ENCODE measurements at regions not wholly inside any gene's neighbourhood (a gene's known extent, or its start where the extent isn't known, plus 50 kb on each side); places are given as distances from the start of the nearest gene placed in this dataset.

- Histone ChIP-seq H3K4me3 (ENCODE audit: low read depth, low read length) (no peak overlapping the region), H3K9me3 (ENCODE audit: control insufficient read depth, insufficient read depth, low read length) (no peaks in the 10 kb centered on the region), H3K9ac (ENCODE audit: low read depth, low read length) (no peak overlapping the region), H3K36me3 (ENCODE audit: control insufficient read depth, insufficient read depth, low read length) (no peaks in the 10 kb centered on the region), H3K4me1 (ENCODE audit: control insufficient read depth, insufficient read depth, low read length) (peaks cover 25% of the 10 kb centered on the region), H3K27me3 (ENCODE audit: control insufficient read depth, insufficient read depth, low read length) (no peaks in the 10 kb centered on the region), H3K27ac (ENCODE audit: low read depth, low read length) (no peak overlapping the region)
These were observed 437.6 kb downstream of the PRDM2 start for GRCh38 chr1:14137411-14138134.

DNA sequence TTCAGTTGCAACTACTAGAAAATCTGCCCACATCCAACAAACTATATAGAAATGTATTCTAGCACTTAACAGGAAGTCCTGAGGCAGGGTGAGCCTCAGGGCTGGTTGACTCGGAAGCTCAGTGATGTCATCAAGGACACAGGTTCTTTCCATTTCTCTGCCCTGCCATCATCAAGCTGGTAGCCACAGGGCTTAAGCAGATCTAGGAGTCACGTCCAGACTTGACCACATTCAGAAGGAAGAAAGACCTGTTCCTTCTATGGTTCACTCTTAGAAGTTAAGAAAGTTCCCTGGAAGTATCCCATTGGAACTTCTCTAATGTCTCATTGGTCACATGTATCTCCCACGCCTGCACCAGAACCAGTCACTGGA, 438.1 kb downstream of the PRDM2 start:
- Histone ChIP-seq H3K27me3 (ENCODE audit: control insufficient read depth, insufficient read depth, low read length) (no peaks in the 10 kb centered on the region), H3K4me3 (ENCODE audit: low read depth, low read length) (no peak overlapping the region), H3K9ac (ENCODE audit: low read depth, low read length) (no peak overlapping the region), H3K36me3 (ENCODE audit: control insufficient read depth, insufficient read depth, low read length) (no peaks in the 10 kb centered on the region), H3K27ac (ENCODE audit: low read depth, low read length) (no peak overlapping the region), H3K4me1 (ENCODE audit: control insufficient read depth, insufficient read depth, low read length) (peaks cover 25% of the 10 kb centered on the region), H3K9me3 (ENCODE audit: control insufficient read depth, insufficient read depth, low read length) (no peaks in the 10 kb centered on the region)

DNA sequence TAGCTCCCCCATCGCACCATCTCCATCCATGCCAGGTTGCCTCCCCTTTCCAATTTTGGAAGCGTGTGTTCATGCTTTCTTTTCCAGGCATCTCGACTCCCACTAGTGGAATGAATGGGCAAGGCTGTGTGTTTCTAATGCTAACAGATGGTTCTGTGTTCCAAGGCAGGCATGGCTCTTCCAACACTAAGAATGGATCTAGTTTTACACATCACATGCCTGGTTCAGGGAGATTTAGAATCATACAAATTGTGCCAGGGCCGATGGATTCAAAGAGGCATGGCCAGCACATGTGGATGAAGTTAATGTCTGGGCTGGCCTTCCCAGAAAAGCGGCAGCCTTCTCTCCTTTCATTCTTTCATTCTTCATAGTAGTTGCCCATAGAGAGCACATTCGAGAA, 438.7 kb downstream of the PRDM2 start:
- Histone ChIP-seq H3K36me3 (ENCODE audit: control insufficient read depth, insufficient read depth, low read length) (no peaks in the 10 kb centered on the region), H3K4me3 (ENCODE audit: low read depth, low read length) (no peak overlapping the region), H3K9me3 (ENCODE audit: control insufficient read depth, insufficient read depth, low read length) (no peaks in the 10 kb centered on the region), H3K27ac (ENCODE audit: low read depth, low read length) (no peak overlapping the region), H3K27me3 (ENCODE audit: control insufficient read depth, insufficient read depth, low read length) (no peaks in the 10 kb centered on the region), H3K4me1 (ENCODE audit: control insufficient read depth, insufficient read depth, low read length) (peaks cover 25% of the 10 kb centered on the region), H3K9ac (ENCODE audit: low read depth, low read length) (no peak overlapping the region)

DNA sequence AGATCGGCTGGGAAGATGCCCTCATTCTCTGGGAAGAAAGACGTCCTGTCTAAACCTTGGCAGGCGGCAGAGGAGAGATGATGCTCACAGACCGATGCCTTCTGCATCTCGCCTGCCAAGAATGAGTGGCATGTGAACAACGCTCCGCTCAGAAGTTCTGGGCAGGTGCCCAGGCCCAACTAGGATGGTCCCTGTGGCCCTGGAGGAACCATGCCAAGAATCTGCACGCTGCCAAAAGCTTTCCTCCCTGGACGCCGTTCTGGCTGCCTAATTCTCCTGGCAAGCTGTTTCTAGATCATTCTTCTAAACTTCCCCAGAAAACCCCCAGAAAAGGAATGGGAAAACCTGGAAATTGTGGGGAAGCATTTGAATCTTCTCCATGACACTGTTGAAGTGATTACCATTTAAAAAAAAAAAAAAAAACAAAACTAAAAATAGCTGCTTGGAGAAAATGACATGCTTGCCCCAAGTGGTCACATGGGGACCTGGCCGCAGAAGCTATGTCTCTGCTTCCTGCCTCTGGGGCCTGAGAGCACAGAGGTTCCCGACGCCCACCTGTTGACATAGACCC, 440.9 kb downstream of the PRDM2 start:
- Histone ChIP-seq H3K36me3 (ENCODE audit: control insufficient read depth, insufficient read depth, low read length) (no peaks in the 10 kb centered on the region), H3K4me1 (ENCODE audit: control insufficient read depth, insufficient read depth, low read length) (peaks cover 14% of the 10 kb centered on the region), H3K9ac (ENCODE audit: low read depth, low read length) (no peak overlapping the region), H3K27me3 (ENCODE audit: control insufficient read depth, insufficient read depth, low read length) (no peaks in the 10 kb centered on the region), H3K27ac (ENCODE audit: low read depth, low read length) (no peak overlapping the region), H3K4me3 (ENCODE audit: low read depth, low read length) (no peak overlapping the region), H3K9me3 (ENCODE audit: control insufficient read depth, insufficient read depth, low read length) (no peaks in the 10 kb centered on the region)

DNA sequence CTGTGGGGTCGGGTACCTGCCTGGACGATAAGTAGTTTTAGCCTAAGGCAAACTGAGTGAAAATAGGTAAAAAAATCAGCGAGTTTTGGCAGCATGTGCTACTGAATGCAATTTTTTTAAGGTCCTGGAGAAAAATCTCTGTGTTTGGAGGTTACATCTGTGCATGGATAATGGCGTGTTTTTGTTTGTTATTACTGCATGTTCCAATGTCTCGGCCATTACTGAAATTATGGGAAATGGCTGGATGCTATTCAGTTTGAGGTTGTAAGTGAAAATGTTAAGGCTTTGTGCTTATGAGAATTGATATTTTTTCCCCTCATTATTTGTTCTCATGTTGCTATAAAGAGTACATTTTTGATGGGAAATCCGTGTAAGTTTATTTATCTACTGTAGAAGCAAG, 441.7 kb downstream of the PRDM2 start:
- no peaks in the 10 kb centered on the region for H3K36me3 ChIP-seq (ENCODE audit: control insufficient read depth, insufficient read depth, low read length)
- H3K9ac ChIP-seq (ENCODE audit: low read depth, low read length) = no peak overlapping the region
- H3K27ac ChIP-seq (ENCODE audit: low read depth, low read length) = no peak overlapping the region
- peaks cover 7% of the 10 kb centered on the region for H3K4me1 ChIP-seq (ENCODE audit: control insufficient read depth, insufficient read depth, low read length)
- H3K27me3 ChIP-seq (ENCODE audit: control insufficient read depth, insufficient read depth, low read length) = no peaks in the 10 kb centered on the region
- no peak overlapping the region for H3K4me3 ChIP-seq (ENCODE audit: low read depth, low read length)
- H3K9me3 ChIP-seq (ENCODE audit: control insufficient read depth, insufficient read depth, low read length) = no peaks in the 10 kb centered on the region

- no peaks in the 10 kb centered on the region for H3K36me3 ChIP-seq (ENCODE audit: control insufficient read depth, insufficient read depth, low read length)
- no peaks in the 10 kb centered on the region for H3K27me3 ChIP-seq (ENCODE audit: control insufficient read depth, insufficient read depth, low read length)
- H3K9me3 ChIP-seq (ENCODE audit: control insufficient read depth, insufficient read depth, low read length) = no peaks in the 10 kb centered on the region
- no peaks in the 10 kb centered on the region for H3K4me1 ChIP-seq (ENCODE audit: control insufficient read depth, insufficient read depth, low read length)
- no peak overlapping the region for H3K27ac ChIP-seq (ENCODE audit: low read depth, low read length)
- no peak overlapping the region for H3K9ac ChIP-seq (ENCODE audit: low read depth, low read length)
- H3K4me3 ChIP-seq (ENCODE audit: low read depth, low read length) = no peak overlapping the region
These were observed 442.6 kb downstream of the PRDM2 start for GRCh38 chr1:14142397-14143100.

- Histone ChIP-seq H3K4me3 (ENCODE audit: low read depth, low read length) (no peak overlapping the region), H3K9me3 (ENCODE audit: control insufficient read depth, insufficient read depth, low read length) (no peaks in the 10 kb centered on the region), H3K36me3 (ENCODE audit: control insufficient read depth, insufficient read depth, low read length) (no peaks in the 10 kb centered on the region), H3K27ac (ENCODE audit: low read depth, low read length) (no peak overlapping the region), H3K27me3 (ENCODE audit: control insufficient read depth, insufficient read depth, low read length) (no peaks in the 10 kb centered on the region), H3K9ac (ENCODE audit: low read depth, low read length) (no peak overlapping the region), H3K4me1 (ENCODE audit: control insufficient read depth, insufficient read depth, low read length) (no peaks in the 10 kb centered on the region)
These were observed 443.8 kb downstream of the PRDM2 start for GRCh38 chr1:14143777-14144176.

DNA sequence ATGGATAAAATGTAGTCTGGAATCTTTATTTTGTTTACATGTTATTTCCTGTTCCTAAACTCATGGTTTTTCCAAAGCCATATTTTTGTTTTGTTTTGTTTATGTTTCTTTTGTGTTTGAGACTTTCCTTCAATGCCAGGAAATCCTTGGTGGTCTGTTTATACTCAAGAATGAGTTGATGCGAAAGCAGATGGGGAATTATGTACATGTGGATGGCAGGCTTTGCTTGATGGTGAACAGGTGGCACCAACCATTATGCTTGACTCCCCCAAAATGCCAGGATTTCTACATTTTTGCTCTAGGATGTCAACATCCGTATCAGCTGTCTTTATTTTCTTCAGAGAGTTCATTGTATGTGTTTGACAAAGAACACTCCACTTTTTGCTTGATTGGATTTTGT, 448.5 kb downstream of the PRDM2 start:
- H3K27ac ChIP-seq (ENCODE audit: low read depth, low read length) = no peak overlapping the region
- no peaks in the 10 kb centered on the region for H3K36me3 ChIP-seq (ENCODE audit: control insufficient read depth, insufficient read depth, low read length)
- H3K4me1 ChIP-seq (ENCODE audit: control insufficient read depth, insufficient read depth, low read length) = peaks cover 4% of the 10 kb centered on the region; the same call in 1 of the 2 replicates
- no peaks in the 10 kb centered on the region for H3K9me3 ChIP-seq (ENCODE audit: control insufficient read depth, insufficient read depth, low read length)
- H3K27me3 ChIP-seq (ENCODE audit: control insufficient read depth, insufficient read depth, low read length) = no peaks in the 10 kb centered on the region
- no peak overlapping the region for H3K9ac ChIP-seq (ENCODE audit: low read depth, low read length)
- no peak overlapping the region for H3K4me3 ChIP-seq (ENCODE audit: low read depth, low read length)

DNA sequence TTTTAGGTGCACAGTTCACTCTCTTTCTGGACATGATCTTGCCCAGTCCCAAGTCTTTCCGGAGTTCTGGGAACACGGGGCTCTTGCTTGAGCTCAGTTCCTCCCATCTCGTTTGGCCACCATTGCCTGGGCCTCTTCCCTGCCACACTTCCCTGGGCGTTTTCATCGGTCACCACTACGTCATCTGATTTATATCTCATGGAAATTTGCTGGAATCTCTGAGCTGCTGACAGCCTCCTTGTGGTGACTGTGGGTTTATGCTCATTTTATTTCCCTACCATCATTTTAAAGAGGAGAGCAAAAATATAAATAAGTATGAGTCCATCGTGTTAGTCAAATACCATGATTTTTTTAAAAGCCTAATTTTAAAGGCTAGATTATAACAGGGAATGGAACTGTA, 449.1 kb upstream of the KAZN start:
- Histone ChIP-seq H3K27ac (ENCODE audit: low read depth, low read length) (no peak overlapping the region), H3K36me3 (ENCODE audit: control insufficient read depth, insufficient read depth, low read length) (no peaks in the 10 kb centered on the region), H3K4me1 (ENCODE audit: control insufficient read depth, insufficient read depth, low read length) (peaks cover 4% of the 10 kb centered on the region; the same call in 1 of the 2 replicates)

DNA sequence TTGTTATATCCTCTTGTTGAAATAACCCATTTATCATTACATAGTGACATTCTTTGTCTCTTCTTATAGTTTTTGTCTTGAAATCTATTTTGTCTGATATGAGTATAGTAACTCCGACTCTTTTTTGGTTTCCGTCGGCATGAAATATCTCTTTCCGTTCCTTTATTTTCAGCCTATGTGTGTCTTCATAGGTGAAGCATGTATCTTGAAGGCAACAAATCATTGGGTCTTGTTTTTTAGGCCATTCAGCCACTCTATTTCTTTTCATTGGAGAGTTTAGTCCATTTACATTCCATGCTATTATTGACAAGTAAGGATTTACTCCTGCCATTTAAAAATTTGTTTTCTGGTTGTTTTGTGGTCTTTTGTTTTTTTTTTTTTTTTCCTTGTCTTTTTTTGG, 441.9 kb upstream of the KAZN start:
- Histone ChIP-seq H3K9me3 (ENCODE audit: control insufficient read depth, insufficient read depth, low read length) (no peaks in the 10 kb centered on the region), H3K4me1 (ENCODE audit: control insufficient read depth, insufficient read depth, low read length) (no peaks in the 10 kb centered on the region), H3K27me3 (ENCODE audit: control insufficient read depth, insufficient read depth, low read length) (no peaks in the 10 kb centered on the region), H3K9ac (ENCODE audit: low read depth, low read length) (no peak overlapping the region), H3K4me3 (ENCODE audit: low read depth, low read length) (no peak overlapping the region), H3K36me3 (ENCODE audit: control insufficient read depth, insufficient read depth, low read length) (no peaks in the 10 kb centered on the region), H3K27ac (ENCODE audit: low read depth, low read length) (no peak overlapping the region)

More for the DNA sequence above, 449.1 kb upstream of the KAZN start:
- Histone ChIP-seq H3K4me3 (ENCODE audit: low read depth, low read length) (no peak overlapping the region), H3K27me3 (ENCODE audit: control insufficient read depth, insufficient read depth, low read length) (no peaks in the 10 kb centered on the region), H3K9me3 (ENCODE audit: control insufficient read depth, insufficient read depth, low read length) (no peaks in the 10 kb centered on the region), H3K9ac (ENCODE audit: low read depth, low read length) (no peak overlapping the region)

- Histone ChIP-seq H3K27me3 (ENCODE audit: control insufficient read depth, insufficient read depth, low read length) (no peaks in the 10 kb centered on the region), H3K36me3 (ENCODE audit: control insufficient read depth, insufficient read depth, low read length) (no peaks in the 10 kb centered on the region), H3K27ac (ENCODE audit: low read depth, low read length) (no peak overlapping the region), H3K4me1 (ENCODE audit: control insufficient read depth, insufficient read depth, low read length) (peaks cover 8% of the 10 kb centered on the region), H3K9me3 (ENCODE audit: control insufficient read depth, insufficient read depth, low read length) (no peaks in the 10 kb centered on the region; the same call in 1 of the 2 replicates), H3K4me3 (ENCODE audit: low read depth, low read length) (no peak overlapping the region), H3K9ac (ENCODE audit: low read depth, low read length) (no peak overlapping the region)
These were observed 437.7 kb upstream of the KAZN start for GRCh38 chr1:14160781-14161180.
